Breast epithelium (tissue), 4 donors: ENCODE measurements at regions not wholly inside any gene's neighbourhood (a gene's known extent, or its start where the extent isn't known, plus 50 kb on each side); places are given as distances from the start of the nearest gene placed in this dataset.

Source experiments
- DNase-seq, 2 donors: peaks; one replicate each; pipeline ENCODE4 v3.0.0-alpha.2; 2019; ENCODE audit warnings: low spot score in 2 of 2
- H3K27ac ChIP-seq, 2 donors: fragments of 200-600 bp; sonication (generic) in 1 of 2; one replicate each; pipeline ENCODE4 v1.5.1; 2016 to 2019; ENCODE audit warnings: mild to moderate bottlenecking in 1 of 2
- H3K27me3 ChIP-seq, 2 donors: fragments of 200-600 bp; sonication (generic) in 1 of 2; one replicate each; pipeline versions ENCODE4 v1.5.1 to v1.6.0; 2017 to 2019; ENCODE audit warnings: control low read depth in 1 of 2, mild to moderate bottlenecking in 1 of 2
- H3K36me3 ChIP-seq: fragments of 200-600 bp; one replicate; pipeline ENCODE4 v1.5.1; 2019
- H3K4me1 ChIP-seq, 2 donors: fragments of 200-600 bp; sonication (generic); one replicate each; pipeline ENCODE4 v1.5.1; 2016 to 2019; ENCODE audit warnings: control low read depth in 1 of 2
- H3K4me3 ChIP-seq, 3 donors: fragments of 200-600 bp; sonication (generic); 1 replicate in 2 of 3; 2 replicates in 1 of 3; pipeline ENCODE4 v1.5.1; 2016 to 2019; ENCODE audit warnings: mild to moderate bottlenecking in 3 of 3, moderate library complexity in 2 of 3
- H3K9me3 ChIP-seq, 2 donors: fragments of 200-600 bp; sonication (generic) in 1 of 2; one replicate each; pipeline ENCODE4 v1.5.1; 2016 to 2019; ENCODE audit warnings: control low read depth in 1 of 2
- POLR2A ChIP-seq: fragments of 450-650 bp; IDR thresholded peaks from one replicate; pipeline ENCODE4 v1.6.1; 2016; ENCODE audit warnings: antibody characterized with exemption, mild to moderate bottlenecking, moderate library complexity
- POLR2AphosphoS5 ChIP-seq, 3 donors: sonication (generic); formaldehyde crosslinking; IDR thresholded peaks; one replicate each; pipeline ENCODE4 v1.6.1; 2017; ENCODE audit warnings: antibody characterized with exemption in 3 of 3
- intact Hi-C: fragments of 100-400 bp; cut with DNase I; formaldehyde crosslinking; loops from one replicate; pipeline ENCODE4 v1.15.1; 2023; ENCODE audit warnings: low total_unique reads
- TF ChIP-seq, protein P1 (sequence below), 3 donors: fragments of 450-650 bp; IDR thresholded peaks; one replicate each; pipeline ENCODE4 v1.5.1; 2016 to 2017; ENCODE audit warnings: antibody characterized with exemption in 3 of 3, mild to moderate bottlenecking in 3 of 3, moderate library complexity in 3 of 3

DNA sequence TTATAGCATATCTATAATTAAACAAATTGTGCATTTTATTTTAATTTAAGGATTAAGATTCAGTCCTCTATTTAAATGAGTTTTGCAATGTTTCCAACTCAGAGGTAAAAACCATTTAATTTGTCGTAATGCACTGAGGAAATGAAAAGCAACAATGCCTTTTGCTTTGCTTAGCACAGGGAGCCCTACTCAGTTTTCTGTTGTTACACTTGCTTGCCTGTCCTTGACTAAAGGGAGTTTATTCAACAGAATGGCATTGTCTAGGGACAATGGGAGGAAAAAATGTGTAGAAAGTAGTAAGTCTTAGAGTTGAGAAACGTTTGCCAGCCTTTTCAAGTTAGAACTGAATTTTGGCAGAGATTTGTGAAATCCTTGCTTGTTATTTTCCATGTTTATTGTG lies 734.2 kb upstream of the ANO3 start:
- H3K9me3 ChIP-seq, result no peaks in the 10 kb centered on the region
- intact Hi-C loops, result no loop called here

DNA sequence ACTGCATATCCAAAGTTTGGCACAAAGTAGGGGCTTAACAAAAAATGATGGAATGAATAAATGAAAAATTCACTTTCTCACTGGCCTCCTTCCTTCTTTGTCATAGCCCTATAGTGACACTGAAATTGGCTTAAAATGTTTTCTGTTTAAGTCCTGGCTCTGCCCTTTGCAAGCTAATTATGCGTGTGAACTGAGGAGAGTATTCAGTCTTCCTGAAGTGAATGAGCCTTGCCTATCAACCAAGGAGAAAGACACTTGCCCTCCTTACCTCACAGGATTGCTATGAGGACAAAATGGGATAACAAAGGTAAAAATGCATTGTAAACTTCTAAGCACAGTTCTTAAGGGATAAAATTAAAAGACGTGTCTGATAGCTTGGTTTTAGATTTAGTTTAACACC lies 729.8 kb upstream of the ANO3 start:
- H3K27me3 ChIP-seq, result no peaks in the 10 kb centered on the region
- H3K4me3 ChIP-seq, result no peak overlapping the region
- no peak for DNase-seq
- no peaks in the 10 kb centered on the region for H3K36me3 ChIP-seq
- no peak for TF ChIP-seq POLR2AphosphoS5 (IDR thresholded peaks at IDR 0.05)
- TF ChIP-seq, protein P1, sequence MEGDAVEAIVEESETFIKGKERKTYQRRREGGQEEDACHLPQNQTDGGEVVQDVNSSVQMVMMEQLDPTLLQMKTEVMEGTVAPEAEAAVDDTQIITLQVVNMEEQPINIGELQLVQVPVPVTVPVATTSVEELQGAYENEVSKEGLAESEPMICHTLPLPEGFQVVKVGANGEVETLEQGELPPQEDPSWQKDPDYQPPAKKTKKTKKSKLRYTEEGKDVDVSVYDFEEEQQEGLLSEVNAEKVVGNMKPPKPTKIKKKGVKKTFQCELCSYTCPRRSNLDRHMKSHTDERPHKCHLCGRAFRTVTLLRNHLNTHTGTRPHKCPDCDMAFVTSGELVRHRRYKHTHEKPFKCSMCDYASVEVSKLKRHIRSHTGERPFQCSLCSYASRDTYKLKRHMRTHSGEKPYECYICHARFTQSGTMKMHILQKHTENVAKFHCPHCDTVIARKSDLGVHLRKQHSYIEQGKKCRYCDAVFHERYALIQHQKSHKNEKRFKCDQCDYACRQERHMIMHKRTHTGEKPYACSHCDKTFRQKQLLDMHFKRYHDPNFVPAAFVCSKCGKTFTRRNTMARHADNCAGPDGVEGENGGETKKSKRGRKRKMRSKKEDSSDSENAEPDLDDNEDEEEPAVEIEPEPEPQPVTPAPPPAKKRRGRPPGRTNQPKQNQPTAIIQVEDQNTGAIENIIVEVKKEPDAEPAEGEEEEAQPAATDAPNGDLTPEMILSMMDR (IDR thresholded peaks at IDR 0.05), result no peak
- TF ChIP-seq POLR2A, result no peak
- peaks cover 0 to 2% of the 10 kb centered on the region in 2 donors for H3K9me3 ChIP-seq
- no peak overlapping the region for H3K27ac ChIP-seq
- intact Hi-C loops, result no loop called here
- H3K4me1 ChIP-seq, result no peaks in the 10 kb centered on the region

More for the DNA sequence above, 734.2 kb upstream of the ANO3 start:
- Histone ChIP-seq H3K4me3 (no peak overlapping the region), H3K27ac (peak overlapping the region in 1 of 2 donors; percentile 38), H3K36me3 (no peaks in the 10 kb centered on the region), H3K27me3 (no peaks in the 10 kb centered on the region), H3K4me1 (no peaks in the 10 kb centered on the region)
- no peak for DNase-seq
- TF ChIP-seq POLR2A (no peak), POLR2AphosphoS5 (IDR thresholded peaks at IDR 0.05) (no peak)

DNA sequence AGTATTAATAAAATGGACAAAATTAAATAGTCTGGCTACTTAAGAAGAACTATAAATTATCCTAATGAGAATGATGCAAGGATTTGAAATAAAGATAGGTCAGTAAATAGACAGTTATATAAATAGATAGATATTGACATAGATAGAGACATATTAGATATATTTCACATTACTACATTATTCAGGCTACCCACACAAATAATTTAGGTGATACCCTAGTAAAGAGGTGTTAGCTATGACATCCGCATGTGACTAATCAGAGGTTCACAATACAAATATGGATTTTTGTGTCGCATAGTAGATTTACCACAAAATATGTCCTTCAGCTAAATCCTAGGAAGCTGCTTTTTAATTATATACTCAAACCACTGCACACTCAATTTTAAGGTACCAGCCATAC lies 729.0 kb upstream of the ANO3 start:
- Histone ChIP-seq H3K27me3 (no peaks in the 10 kb centered on the region), H3K4me1 (no peaks in the 10 kb centered on the region), H3K9me3 (peaks cover 0 to 2% of the 10 kb centered on the region in 2 donors), H3K36me3 (no peaks in the 10 kb centered on the region), H3K27ac (no peak overlapping the region), H3K4me3 (no peak overlapping the region)
- intact Hi-C loops, result no loop called here
- no peak for TF ChIP-seq POLR2AphosphoS5 (IDR thresholded peaks at IDR 0.05)
- no peak for TF ChIP-seq POLR2A
- TF ChIP-seq, protein P1 (IDR thresholded peaks at IDR 0.05), result no peak
- DNase-seq, result no peak

- Histone ChIP-seq H3K27me3 (no peaks in the 10 kb centered on the region), H3K9me3 (no peaks in the 10 kb centered on the region), H3K36me3 (no peaks in the 10 kb centered on the region), H3K4me3 (no peak overlapping the region), H3K4me1 (no peaks in the 10 kb centered on the region), H3K27ac (no peak overlapping the region)
- DNase-seq, result no peak
- intact Hi-C loops, result no loop called here
- no peak for TF ChIP-seq POLR2AphosphoS5 (IDR thresholded peaks at IDR 0.05)
- TF ChIP-seq POLR2A, result no peak
- TF ChIP-seq, protein P1 (IDR thresholded peaks at IDR 0.05), result no peak
Observed at GRCh38 chr11:25612806-25613205, 719.1 kb upstream of the ANO3 start.

- no peak for DNase-seq
- no peaks in the 10 kb centered on the region for H3K36me3 ChIP-seq
Observed at GRCh38 chr11:25613451-25613850, 718.5 kb upstream of the ANO3 start.

More at GRCh38 chr11:25613451-25613850, 718.5 kb upstream of the ANO3 start:
- no peak for TF ChIP-seq POLR2AphosphoS5 (IDR thresholded peaks at IDR 0.05)
- TF ChIP-seq, protein P1 (IDR thresholded peaks at IDR 0.05), result no peak
- TF ChIP-seq POLR2A, result no peak
- no peaks in the 10 kb centered on the region for H3K9me3 ChIP-seq
- H3K27ac ChIP-seq, result no peak overlapping the region
- intact Hi-C loops, result no loop called here
- H3K4me3 ChIP-seq, result no peak overlapping the region
- H3K4me1 ChIP-seq, result no peaks in the 10 kb centered on the region
- H3K27me3 ChIP-seq, result no peaks in the 10 kb centered on the region
